ENCODE measurements at regions not wholly inside any gene's neighbourhood (a gene's known extent, or its start where the extent isn't known, plus 50 kb on each side); places are given as distances from the start of the nearest gene placed in this dataset.

- TF ChIP-seq CTCF (IDR thresholded peaks at IDR 0.05): no peak
- TF ChIP-seq POLR2A (IDR thresholded peaks at IDR 0.05): no peak
- TF ChIP-seq EP300 (IDR thresholded peaks at IDR 0.05): no peak
Observed at GRCh38 chr15:58321034-58321433, 110.8 kb upstream of the LIPC start.
